Nucleus accumbens (tissue), 56 donors: ENCODE measurements at regions not wholly inside any gene's neighbourhood (a gene's known extent, or its start where the extent isn't known, plus 50 kb on each side); places are given as distances from the start of the nearest gene placed in this dataset.

Experiments
- DNase-seq, 56 donors: peaks; one replicate each; lab custom pipeline; 2025; lab: John Stamatoyannopoulos, UW

GRCh38 chr16:49910541-49911071 lies 54.7 kb upstream of the ZNF423 start:
- no peak for DNase-seq

- DNase-seq, result no peak
Measured at GRCh38 chr16:49911430-49911829, 55.5 kb upstream of the ZNF423 start.

- DNase-seq, result no peak
Measured at GRCh38 chr16:49912721-49913120, 56.8 kb upstream of the ZNF423 start.

GRCh38 chr16:49913720-49914119 lies 57.8 kb upstream of the ZNF423 start:
- DNase-seq, result no peak

- DNase-seq, result no peak
Measured at GRCh38 chr16:49914657-49915056, 58.7 kb upstream of the ZNF423 start.

GRCh38 chr16:49918257-49918656 lies 62.3 kb upstream of the ZNF423 start:
- no peak for DNase-seq

GRCh38 chr16:49919327-49919726 lies 63.4 kb upstream of the ZNF423 start:
- no peak for DNase-seq

- no peak for DNase-seq
Measured at GRCh38 chr16:49920397-49920796, 64.5 kb upstream of the ZNF423 start.

GRCh38 chr16:49921106-49921505 lies 65.2 kb upstream of the ZNF423 start:
- DNase-seq, result no peak

GRCh38 chr16:49921791-49922456 lies 66.0 kb upstream of the ZNF423 start:
- peak in 32 of 56 donors; percentile 1 to 68 (median 13) for DNase-seq

GRCh38 chr16:49923411-49923810 lies 67.5 kb upstream of the ZNF423 start:
- DNase-seq, result no peak

- no peak for DNase-seq
Measured at GRCh38 chr16:49924078-49924477, 68.2 kb upstream of the ZNF423 start.

- DNase-seq, result no peak
Measured at GRCh38 chr16:49926941-49927340, 71.0 kb upstream of the ZNF423 start.

- DNase-seq, result no peak
Measured at GRCh38 chr16:49928176-49929041, 72.5 kb upstream of the ZNF423 start.

GRCh38 chr16:49929626-49930025 lies 73.7 kb upstream of the ZNF423 start:
- DNase-seq, result no peak

GRCh38 chr16:49930841-49931240 lies 74.9 kb upstream of the ZNF423 start:
- DNase-seq, result no peak

- DNase-seq, result no peak
Measured at GRCh38 chr16:49931266-49931665, 75.4 kb upstream of the ZNF423 start.

GRCh38 chr16:49931916-49932315 lies 76.0 kb upstream of the ZNF423 start:
- DNase-seq, result no peak

- no peak for DNase-seq
Measured at GRCh38 chr16:49932434-49932833, 76.5 kb upstream of the ZNF423 start.

GRCh38 chr16:49932946-49933345 lies 77.0 kb upstream of the ZNF423 start:
- no peak for DNase-seq

GRCh38 chr16:49936791-49937190 lies 80.9 kb upstream of the ZNF423 start:
- DNase-seq, result no peak

GRCh38 chr16:49937886-49938285 lies 82.0 kb upstream of the ZNF423 start:
- DNase-seq, result no peak
